HepG2 (cell line): ENCODE measurements at regions not wholly inside any gene's neighbourhood (a gene's known extent, or its start where the extent isn't known, plus 50 kb on each side); places are given as distances from the start of the nearest gene placed in this dataset.
"Not testable (repeated sequence)": the region's sequence is repeated elsewhere in the genome, so short reads cannot be mapped to it uniquely, and the experiment has no call there.

Source experiments
- ATAC-seq: fragments of 200-7000 bp; cut with Tn5 transposase; 3 replicates; pipeline ENCODE4 v1.9.1; 2020; ENCODE audit warnings: mild to moderate bottlenecking, moderate library complexity
- BruUV-seq: library from RNA; stranded (reverse); fragments of 400-500 nt; replicated peaks from 2 replicates; lab custom pipeline; 2021; lab: Mats Ljungman, UMichigan
- CTCF ChIA-PET: fragments of 300-600 bp; formaldehyde crosslinking; extraction: SDS; loops from one replicate; lab custom pipeline; 2021; ENCODE audit warnings: low total read pairs, inconsistent platforms, low intra/inter-chr PET ratio; lab: Yijun Ruan, JAX
- POLR2A ChIA-PET: fragments of 350-600 bp; sonication (Branson Sonifier 250); formaldehyde crosslinking; loops from one replicate; lab custom pipeline; 2020; ENCODE audit warnings: antibody characterized with exemption, inconsistent platforms; lab: Yijun Ruan, JAX
- DNase-seq: peaks from one replicate; pipeline ENCODE4 v3.0.0-alpha.2; 2015; ENCODE audit warnings: low spot score
- FAIRE-seq: peaks from 3 replicates; lab custom pipeline; 2011; peaks lifted over from hg19 to GRCh38; lab: Jason Lieb, UNC
- H2AFZ ChIP-seq: one replicate; pipeline ENCODE4 v1.6.1; 2011; ENCODE audit warnings: low read length, inconsistent platforms
- H3K27ac ChIP-seq: fragments of 300-600 bp; 3 replicates; pipeline ENCODE4 v1.8.0; 2011; ENCODE audit warnings: mixed run types, mild to moderate bottlenecking, mixed read lengths, low read length, inconsistent platforms; ENCODE audit not compliant: insufficient read depth; ENCODE audit errors: extremely low read length
- H3K27me3 ChIP-seq, 2 experiments: fragments of 200-600 bp in 1 of 2; 2 replicates in 1 of 2; 3 replicates in 1 of 2; pipeline versions ENCODE4 v1.6.0 to v1.8.0; 2011; ENCODE audit warnings: low read length in 2 of 2, mild to moderate bottlenecking in 2 of 2, moderate library complexity in 2 of 2, inconsistent platforms in 1 of 2; ENCODE audit not compliant: insufficient read depth in 2 of 2, control insufficient read depth in 1 of 2
- H3K36me3 ChIP-seq, 2 experiments: fragments of 200-600 bp in 1 of 2; replicated peaks in 1 of 2; 2 replicates in 1 of 2; 3 replicates in 1 of 2; pipeline versions ENCODE4 v1.5.1 to v1.8.0; 2011; ENCODE audit warnings: low read length in 2 of 2, inconsistent platforms in 1 of 2; ENCODE audit not compliant: insufficient read depth in 2 of 2, control insufficient read depth in 1 of 2
- H3K4me1 ChIP-seq: 2 replicates; pipeline ENCODE4 v1.5.1; 2012; ENCODE audit warnings: low read length, inconsistent platforms; ENCODE audit not compliant: insufficient read depth
- H3K4me2 ChIP-seq: 2 replicates; pipeline ENCODE4 v1.6.0; 2011; ENCODE audit warnings: low read depth, low read length, inconsistent platforms
- H3K4me3 ChIP-seq, 3 experiments: fragments of 200-600 bp in 1 of 3; sonication (generic), shearing (Covaris generic) in 1 of 3; replicated peaks in 1 of 3; 2 replicates each; pipeline ENCODE4 v1.5.1; 2011 to 2016; ENCODE audit warnings: low read length in 3 of 3, inconsistent platforms in 2 of 3, low read depth in 2 of 3, mild to moderate bottlenecking in 2 of 3, control low read depth in 1 of 3, mixed read lengths in 1 of 3; ENCODE audit not compliant: insufficient read depth in 1 of 3
- H3K79me2 ChIP-seq: one replicate; pipeline ENCODE4 v1.6.1; 2011; ENCODE audit warnings: low read length, inconsistent platforms; ENCODE audit not compliant: insufficient read depth
- H3K9ac ChIP-seq: 2 replicates; pipeline ENCODE4 v1.6.0; 2011; ENCODE audit warnings: mild to moderate bottlenecking, low read depth, low read length, inconsistent platforms; ENCODE audit not compliant: insufficient read depth
- H3K9me3 ChIP-seq: 2 replicates; pipeline ENCODE4 v1.5.1; 2012; ENCODE audit warnings: mild to moderate bottlenecking, low read length
- H4K20me1 ChIP-seq: 2 replicates; pipeline ENCODE4 v1.6.0; 2011; ENCODE audit warnings: inconsistent platforms, mild to moderate bottlenecking, low read length, moderate library complexity; ENCODE audit not compliant: insufficient read depth
- FOXA1 ChIP-seq, 2 experiments: fragments of 450-650 bp in 1 of 2; sonication (generic) in 1 of 2; formaldehyde crosslinking in 1 of 2; IDR thresholded peaks; 2 replicates each; pipeline versions ENCODE4 v1.4.0 to v1.6.1; 2016 to 2020; ENCODE audit warnings: missing genetic modification reagents in 1 of 2
- WGBS: methylation state at CpG from one replicate; pipeline ENCODE4 v1.1.6; 2017; ENCODE audit warnings: low lambda C conversion rate; 5-methylcytosine and 5-hydroxymethylcytosine counted together
- in situ Hi-C: cut with HindIII; loops from 2 replicates; pipeline ENCODE4 v1.10.0; 2017; ENCODE audit warnings: low pct_unique_long_range_greater_than_20kb; ENCODE audit not compliant: extremely low pct_ligation_motif_present
- intact Hi-C: fragments of 100-400 bp; cut with micrococcal nuclease; formaldehyde crosslinking; loops from one replicate; pipeline ENCODE4 v1.10.0; 2022; ENCODE audit not compliant: unreplicated experiment
- TF ChIP-seq, protein P1 (sequence below): sonication (generic); formaldehyde crosslinking; IDR thresholded peaks from 2 replicates; pipeline ENCODE4 v1.4.0; 2020; ENCODE audit warnings: missing genetic modification reagents, borderline replicate concordance

DNA sequence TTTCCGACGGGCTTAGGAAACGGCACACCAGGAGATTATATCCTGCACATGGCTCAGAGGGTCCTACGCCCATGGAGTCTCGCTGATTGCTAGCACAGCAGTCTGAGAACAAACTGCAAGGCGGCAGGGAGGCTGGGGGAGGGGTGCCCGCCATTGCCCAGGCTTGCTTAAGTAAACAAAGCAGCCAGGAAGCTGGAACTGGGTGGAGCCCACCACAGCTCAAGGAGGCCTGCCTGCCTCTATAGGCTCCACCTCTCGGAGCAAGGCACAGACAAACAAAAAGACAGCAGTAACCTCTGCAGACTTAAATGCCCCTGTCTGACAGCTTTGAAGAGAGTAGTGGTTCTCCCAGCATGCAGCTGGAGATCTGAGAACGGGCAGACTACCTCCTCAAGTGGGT is 722.6 kb downstream of the BRINP3 start:
- intact Hi-C loops: not testable (repeated sequence)

More for the DNA sequence above, 722.6 kb downstream of the BRINP3 start:
- H3K9ac ChIP-seq; H3K27ac ChIP-seq; FAIRE-seq; DNase-seq; CTCF ChIA-PET; H3K4me2 ChIP-seq; H3K79me2 ChIP-seq; in situ Hi-C loops; H3K36me3 ChIP-seq; ATAC-seq; H4K20me1 ChIP-seq; H2AFZ ChIP-seq; POLR2A ChIA-PET; H3K27me3 ChIP-seq; BruUV-seq; H3K4me1 ChIP-seq; H3K9me3 ChIP-seq; TF ChIP-seq FOXA1 (IDR thresholded peaks at IDR 0.05): not testable (repeated sequence)
- peak; percentile 20; the same call in 1 of the 2 replicates for TF ChIP-seq FOXA1 (CRISPR knock-in tag; IDR thresholded peaks at IDR 0.05)
- TF ChIP-seq, protein P1, sequence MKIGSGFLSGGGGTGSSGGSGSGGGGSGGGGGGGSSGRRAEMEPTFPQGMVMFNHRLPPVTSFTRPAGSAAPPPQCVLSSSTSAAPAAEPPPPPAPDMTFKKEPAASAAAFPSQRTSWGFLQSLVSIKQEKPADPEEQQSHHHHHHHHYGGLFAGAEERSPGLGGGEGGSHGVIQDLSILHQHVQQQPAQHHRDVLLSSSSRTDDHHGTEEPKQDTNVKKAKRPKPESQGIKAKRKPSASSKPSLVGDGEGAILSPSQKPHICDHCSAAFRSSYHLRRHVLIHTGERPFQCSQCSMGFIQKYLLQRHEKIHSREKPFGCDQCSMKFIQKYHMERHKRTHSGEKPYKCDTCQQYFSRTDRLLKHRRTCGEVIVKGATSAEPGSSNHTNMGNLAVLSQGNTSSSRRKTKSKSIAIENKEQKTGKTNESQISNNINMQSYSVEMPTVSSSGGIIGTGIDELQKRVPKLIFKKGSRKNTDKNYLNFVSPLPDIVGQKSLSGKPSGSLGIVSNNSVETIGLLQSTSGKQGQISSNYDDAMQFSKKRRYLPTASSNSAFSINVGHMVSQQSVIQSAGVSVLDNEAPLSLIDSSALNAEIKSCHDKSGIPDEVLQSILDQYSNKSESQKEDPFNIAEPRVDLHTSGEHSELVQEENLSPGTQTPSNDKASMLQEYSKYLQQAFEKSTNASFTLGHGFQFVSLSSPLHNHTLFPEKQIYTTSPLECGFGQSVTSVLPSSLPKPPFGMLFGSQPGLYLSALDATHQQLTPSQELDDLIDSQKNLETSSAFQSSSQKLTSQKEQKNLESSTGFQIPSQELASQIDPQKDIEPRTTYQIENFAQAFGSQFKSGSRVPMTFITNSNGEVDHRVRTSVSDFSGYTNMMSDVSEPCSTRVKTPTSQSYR: peak; percentile 25; the same call in 1 of the 2 replicates
- TF ChIP-seq, all 625 proteins: peak for 2; not testable (repeated sequence) for 623
- WGBS: 56% methylated on average over 5 of the region's 9 CpGs
- not testable (repeated sequence) for H3K4me3 ChIP-seq
